OCI-LY3 (cell line): ENCODE measurements at regions not wholly inside any gene's neighbourhood (a gene's known extent, or its start where the extent isn't known, plus 50 kb on each side); places are given as distances from the start of the nearest gene placed in this dataset.

Experiments
- H2AFZ ChIP-seq: fragments of 200-600, 300-600 bp; shearing (Covaris generic); 2 replicates; pipeline ENCODE4 v1.6.0; 2014; ENCODE audit warnings: antibody characterized with exemption, low read depth, low read length
- H3K27ac ChIP-seq: fragments of 200-600, 300-600 bp; sonication (generic); 2 replicates; pipeline ENCODE4 v1.5.1; 2014; ENCODE audit warnings: mild to moderate bottlenecking, low read length, moderate library complexity, mixed read lengths
- H3K27me3 ChIP-seq: fragments of 200-600, 300-600 bp; sonication (generic); 2 replicates; pipeline ENCODE4 v1.6.1; 2014; ENCODE audit warnings: low read depth, low read length, mixed read lengths
- H3K36me3 ChIP-seq: fragments of 200-600, 300-600 bp; sonication (generic); replicated peaks from 2 replicates; pipeline ENCODE3; 2014; ENCODE audit warnings: low read depth, low read length, mixed read lengths
- H3K4me1 ChIP-seq: fragments of 300-600, 200-600 bp; sonication (generic); 2 replicates; pipeline ENCODE4 v1.6.1; 2014; ENCODE audit warnings: low read length, mixed read lengths
- H3K4me2 ChIP-seq: fragments of 200-600, 300-600 bp; sonication (generic); 2 replicates; pipeline ENCODE4 v1.6.1; 2014; ENCODE audit warnings: low read length, mixed read lengths
- H3K4me3 ChIP-seq: fragments of 300-600, 200-600 bp; sonication (generic); 2 replicates; pipeline ENCODE4 v1.5.1; 2014; ENCODE audit warnings: antibody characterized with exemption, mild to moderate bottlenecking, low read length, moderate library complexity
- H3K79me2 ChIP-seq: fragments of 300-600, 200-600 bp; shearing (Covaris generic); 2 replicates; pipeline ENCODE4 v1.6.1; 2014; ENCODE audit warnings: mild to moderate bottlenecking, low read length, mixed read lengths
- H3K9ac ChIP-seq: fragments of 300-600, 200-600 bp; shearing (Covaris generic); 2 replicates; pipeline ENCODE4 v1.6.0; 2014; ENCODE audit warnings: mild to moderate bottlenecking, low read length, moderate library complexity
- H3K9me3 ChIP-seq: fragments of 200-600, 300-600 bp; shearing (Covaris generic); 2 replicates; pipeline ENCODE4 v1.6.1; 2014; ENCODE audit warnings: low read length, mixed read lengths; ENCODE audit not compliant: insufficient read depth
- H4K20me1 ChIP-seq: fragments of 200-600, 300-600 bp; sonication (generic); 2 replicates; pipeline ENCODE4 v1.6.1; 2016; ENCODE audit warnings: low read length, mixed read lengths; ENCODE audit not compliant: insufficient read depth
- CTCF ChIP-seq: fragments of 200-600, 300-600 bp; sonication (generic); IDR thresholded peaks from 2 replicates; pipeline ENCODE4 v1.5.1; 2014; ENCODE audit warnings: antibody characterized with exemption, low read length, low read depth
- EZH2phosphoT487 ChIP-seq: fragments of 200-600 bp; shearing (Covaris generic); IDR thresholded peaks from 2 replicates; pipeline ENCODE4 v1.6.1; 2018; ENCODE audit warnings: antibody characterized with exemption, mixed run types, low read depth

DNA sequence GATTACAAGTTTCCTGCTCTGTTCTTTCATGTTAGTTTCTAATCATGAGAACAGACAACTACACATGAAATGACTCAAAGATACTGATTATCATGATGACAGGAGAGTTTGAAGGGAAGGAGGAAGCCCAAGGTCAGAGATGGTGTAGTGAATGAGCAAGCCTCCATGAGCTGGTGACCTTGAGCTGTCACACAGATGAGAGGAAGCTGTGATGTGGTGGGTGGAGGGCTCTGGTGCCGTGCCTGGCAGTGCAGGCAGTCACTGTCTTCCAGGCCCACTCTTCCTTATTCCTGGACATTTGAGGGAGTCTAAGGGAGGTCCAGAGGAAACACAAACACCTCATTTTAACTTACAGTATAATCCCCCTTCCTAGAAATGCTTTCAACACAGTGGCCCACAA lies 133.4 kb upstream of the ROPN1 start:
- Histone ChIP-seq H3K4me1 (no peaks in the 10 kb centered on the region), H3K79me2 (no peaks in the 10 kb centered on the region), H3K4me2 (no peak overlapping the region), H3K36me3 (no peaks in the 10 kb centered on the region), H3K9ac (no peak overlapping the region), H3K27ac (no peak overlapping the region), H2AFZ (no peak overlapping the region), H3K4me3 (no peak overlapping the region), H3K27me3 (peaks cover 42% of the 10 kb centered on the region), H4K20me1 (no peaks in the 10 kb centered on the region), H3K9me3 (no peaks in the 10 kb centered on the region)
- TF ChIP-seq CTCF (no peak), EZH2phosphoT487 (no peak)

DNA sequence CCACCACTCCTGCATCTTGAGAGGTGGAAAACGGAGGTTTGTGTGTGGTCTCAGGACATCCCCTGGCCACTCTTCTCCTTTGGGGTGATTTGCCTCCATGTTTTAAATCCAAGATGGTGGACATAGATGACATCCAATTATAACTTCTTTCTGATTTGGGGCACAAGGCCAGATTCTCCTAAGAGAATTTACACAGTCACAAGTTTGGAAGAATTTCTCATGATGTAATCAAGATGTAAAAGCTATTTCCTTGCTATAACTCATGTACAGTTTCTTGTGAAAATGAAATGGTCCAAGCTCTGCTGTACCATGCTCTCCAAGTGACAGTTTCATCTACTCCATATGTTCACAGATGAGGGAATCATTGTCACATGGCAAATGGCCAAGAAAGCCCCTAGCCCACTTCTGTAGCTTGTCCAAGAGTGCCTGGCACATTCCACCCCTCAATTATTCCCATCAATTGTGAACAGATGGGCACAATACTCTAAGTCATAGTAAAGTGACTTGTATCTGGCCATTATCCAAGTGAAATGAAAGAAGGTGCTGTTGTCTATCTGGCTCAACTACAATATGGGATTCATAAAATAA lies 134.6 kb upstream of the ROPN1 start:
- no peaks in the 10 kb centered on the region for H3K4me1 ChIP-seq
- H4K20me1 ChIP-seq = no peaks in the 10 kb centered on the region
- no peak overlapping the region for H3K27ac ChIP-seq
- H3K27me3 ChIP-seq = peaks cover 39% of the 10 kb centered on the region
- no peaks in the 10 kb centered on the region for H3K36me3 ChIP-seq
- no peak overlapping the region for H2AFZ ChIP-seq
- no peak overlapping the region for H3K4me3 ChIP-seq
- no peaks in the 10 kb centered on the region for H3K79me2 ChIP-seq
- H3K4me2 ChIP-seq = no peak overlapping the region
- TF ChIP-seq EZH2phosphoT487 (no peak), CTCF (no peak)
- H3K9me3 ChIP-seq = no peaks in the 10 kb centered on the region
- H3K9ac ChIP-seq = no peak overlapping the region

- peaks cover 12% of the 10 kb centered on the region; the same call in 1 of the 2 replicates for H3K27me3 ChIP-seq
- H3K4me3 ChIP-seq = no peak overlapping the region
- no peaks in the 10 kb centered on the region for H3K4me1 ChIP-seq
- H3K79me2 ChIP-seq = no peaks in the 10 kb centered on the region
- H3K9ac ChIP-seq = no peak overlapping the region
- no peaks in the 10 kb centered on the region for H3K9me3 ChIP-seq
- H3K27ac ChIP-seq = no peak overlapping the region
- H3K36me3 ChIP-seq = no peaks in the 10 kb centered on the region
- no peak overlapping the region for H3K4me2 ChIP-seq
- H4K20me1 ChIP-seq = no peaks in the 10 kb centered on the region
- no peak overlapping the region for H2AFZ ChIP-seq
- no peak for TF ChIP-seq CTCF
- no peak for TF ChIP-seq EZH2phosphoT487
Measured at GRCh38 chr3:124131158-124131557, 139.2 kb upstream of the ROPN1 start.

- Histone ChIP-seq H2AFZ (no peak overlapping the region), H3K79me2 (no peaks in the 10 kb centered on the region), H3K27me3 (peaks cover 12% of the 10 kb centered on the region; the same call in 1 of the 2 replicates), H3K4me3 (no peak overlapping the region), H3K9me3 (no peaks in the 10 kb centered on the region), H3K36me3 (no peaks in the 10 kb centered on the region), H3K27ac (no peak overlapping the region), H3K9ac (no peak overlapping the region), H3K4me2 (no peak overlapping the region), H4K20me1 (no peaks in the 10 kb centered on the region), H3K4me1 (no peaks in the 10 kb centered on the region)
- TF ChIP-seq CTCF = no peak
- no peak for TF ChIP-seq EZH2phosphoT487
Measured at GRCh38 chr3:124131580-124131979, 139.7 kb upstream of the ROPN1 start.
